Head of caudate nucleus (tissue), 42 donors: ENCODE measurements at regions not wholly inside any gene's neighbourhood (a gene's known extent, or its start where the extent isn't known, plus 50 kb on each side); places are given as distances from the start of the nearest gene placed in this dataset.

ENCODE experiments used
- DNase-seq, 42 donors: peaks; one replicate each; pipeline versions ENCODE4 v3.0.0 to v3.0.0-alpha.2; 2020 to 2021; ENCODE audit warnings: mixed read lengths in 7 of 42
- intact Hi-C: fragments of 100-400 bp; cut with DNase I; formaldehyde crosslinking; loops from one replicate; pipeline ENCODE4 v1.15.0; 2022

GRCh38 chr6:157766901-157767774 lies 55.9 kb upstream of the SNX9 start:
- intact Hi-C loops = no loop called here
- peak in 1 of 42 donors; percentile 36 for DNase-seq

- intact Hi-C loops = no loop called here
Observed at GRCh38 chr6:157767775-157768156, 55.3 kb upstream of the SNX9 start.

GRCh38 chr6:157768304-157768703 lies 54.7 kb upstream of the SNX9 start:
- intact Hi-C loops = no loop called here
- no peak for DNase-seq

More at GRCh38 chr6:157767775-157768156, 55.3 kb upstream of the SNX9 start:
- peak in 1 of 42 donors; percentile 37 for DNase-seq

GRCh38 chr6:157768863-157769551 lies 54.0 kb upstream of the SNX9 start:
- DNase-seq = no peak
- intact Hi-C loops = no loop called here

- intact Hi-C loops = no loop called here
- peak in 1 of 42 donors; percentile 14 for DNase-seq
Observed at GRCh38 chr6:157769776-157770426, 53.1 kb upstream of the SNX9 start.

GRCh38 chr6:157770946-157771345 lies 52.1 kb upstream of the SNX9 start:
- no peak for DNase-seq
- intact Hi-C loops = no loop called here

GRCh38 chr6:157772820-157773219 lies 50.2 kb upstream of the SNX9 start:
- DNase-seq = peak in 1 of 42 donors; percentile 31

More at GRCh38 chr6:157772820-157773219, 50.2 kb upstream of the SNX9 start:
- intact Hi-C loops = no loop called here
